Neural progenitor cell (in vitro differentiated cells): ENCODE measurements at regions not wholly inside any gene's neighbourhood (a gene's known extent, or its start where the extent isn't known, plus 50 kb on each side); places are given as distances from the start of the nearest gene placed in this dataset.

ENCODE experiments used
- EZH2phosphoT487 ChIP-seq: fragments of 200-600 bp; sonication (generic); IDR thresholded peaks from 2 replicates; pipeline ENCODE4 v1.6.1; 2017; ENCODE audit warnings: antibody characterized with exemption
- TF ChIP-seq, protein P1 (sequence below): fragments of 200-600 bp; sonication (generic); IDR thresholded peaks from 2 replicates; pipeline ENCODE4 v1.5.1; 2017; ENCODE audit warnings: antibody characterized with exemption, mild to moderate bottlenecking

GRCh38 chr17:70987867-70988340 is 818.6 kb downstream of the KCNJ2 start:
- TF ChIP-seq, protein P1, sequence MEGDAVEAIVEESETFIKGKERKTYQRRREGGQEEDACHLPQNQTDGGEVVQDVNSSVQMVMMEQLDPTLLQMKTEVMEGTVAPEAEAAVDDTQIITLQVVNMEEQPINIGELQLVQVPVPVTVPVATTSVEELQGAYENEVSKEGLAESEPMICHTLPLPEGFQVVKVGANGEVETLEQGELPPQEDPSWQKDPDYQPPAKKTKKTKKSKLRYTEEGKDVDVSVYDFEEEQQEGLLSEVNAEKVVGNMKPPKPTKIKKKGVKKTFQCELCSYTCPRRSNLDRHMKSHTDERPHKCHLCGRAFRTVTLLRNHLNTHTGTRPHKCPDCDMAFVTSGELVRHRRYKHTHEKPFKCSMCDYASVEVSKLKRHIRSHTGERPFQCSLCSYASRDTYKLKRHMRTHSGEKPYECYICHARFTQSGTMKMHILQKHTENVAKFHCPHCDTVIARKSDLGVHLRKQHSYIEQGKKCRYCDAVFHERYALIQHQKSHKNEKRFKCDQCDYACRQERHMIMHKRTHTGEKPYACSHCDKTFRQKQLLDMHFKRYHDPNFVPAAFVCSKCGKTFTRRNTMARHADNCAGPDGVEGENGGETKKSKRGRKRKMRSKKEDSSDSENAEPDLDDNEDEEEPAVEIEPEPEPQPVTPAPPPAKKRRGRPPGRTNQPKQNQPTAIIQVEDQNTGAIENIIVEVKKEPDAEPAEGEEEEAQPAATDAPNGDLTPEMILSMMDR: no peak
- TF ChIP-seq EZH2phosphoT487: no peak
